ENCODE measurements at regions not wholly inside any gene's neighbourhood (a gene's known extent, or its start where the extent isn't known, plus 50 kb on each side); places are given as distances from the start of the nearest gene placed in this dataset.

DNA sequence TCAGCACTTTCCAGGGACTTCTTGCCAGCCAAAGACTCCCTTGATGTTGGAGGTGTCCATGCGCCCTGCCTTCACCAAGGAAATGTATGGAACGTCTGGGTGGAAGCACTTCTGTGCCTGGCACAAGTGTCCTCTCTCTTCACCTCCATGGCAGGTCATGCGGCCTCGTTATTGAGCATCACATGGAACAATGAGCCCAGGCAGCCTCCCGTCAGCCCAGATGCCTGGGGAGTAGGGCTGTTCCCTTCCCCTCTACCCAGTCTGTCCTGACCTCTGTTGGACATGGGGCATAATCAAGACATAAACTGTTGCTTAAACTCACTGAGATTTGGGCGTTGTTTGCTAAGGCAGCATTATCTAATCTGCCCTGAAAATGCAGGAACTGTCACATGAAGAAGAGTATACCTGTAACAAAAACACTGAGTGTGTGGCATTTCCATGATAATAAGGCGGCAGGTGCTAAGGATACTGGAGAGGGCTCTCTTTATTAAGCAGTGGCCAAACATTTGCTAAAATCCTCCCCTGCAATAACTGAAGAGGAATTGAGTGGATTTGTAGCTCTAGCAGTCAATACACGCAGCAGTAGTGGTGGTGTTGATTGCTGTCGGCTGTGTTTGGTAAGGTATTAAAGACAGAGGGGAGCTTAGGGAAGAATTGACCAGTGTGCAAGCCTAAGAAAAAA lies 338.2 kb upstream of the ATP10A start:
- H3K4me2 ChIP-seq (ENCODE audit: low read length), result no peak overlapping the region
- no peak for TF ChIP-seq EZH2phosphoT487 (IDR thresholded peaks at IDR 0.05; ENCODE audit: borderline replicate concordance, low read length)
- TF ChIP-seq, protein P1, sequence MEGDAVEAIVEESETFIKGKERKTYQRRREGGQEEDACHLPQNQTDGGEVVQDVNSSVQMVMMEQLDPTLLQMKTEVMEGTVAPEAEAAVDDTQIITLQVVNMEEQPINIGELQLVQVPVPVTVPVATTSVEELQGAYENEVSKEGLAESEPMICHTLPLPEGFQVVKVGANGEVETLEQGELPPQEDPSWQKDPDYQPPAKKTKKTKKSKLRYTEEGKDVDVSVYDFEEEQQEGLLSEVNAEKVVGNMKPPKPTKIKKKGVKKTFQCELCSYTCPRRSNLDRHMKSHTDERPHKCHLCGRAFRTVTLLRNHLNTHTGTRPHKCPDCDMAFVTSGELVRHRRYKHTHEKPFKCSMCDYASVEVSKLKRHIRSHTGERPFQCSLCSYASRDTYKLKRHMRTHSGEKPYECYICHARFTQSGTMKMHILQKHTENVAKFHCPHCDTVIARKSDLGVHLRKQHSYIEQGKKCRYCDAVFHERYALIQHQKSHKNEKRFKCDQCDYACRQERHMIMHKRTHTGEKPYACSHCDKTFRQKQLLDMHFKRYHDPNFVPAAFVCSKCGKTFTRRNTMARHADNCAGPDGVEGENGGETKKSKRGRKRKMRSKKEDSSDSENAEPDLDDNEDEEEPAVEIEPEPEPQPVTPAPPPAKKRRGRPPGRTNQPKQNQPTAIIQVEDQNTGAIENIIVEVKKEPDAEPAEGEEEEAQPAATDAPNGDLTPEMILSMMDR (IDR thresholded peaks at IDR 0.05; ENCODE audit: low read depth, low read length, poor library complexity, severe bottlenecking), result no peak
- no peaks in the 10 kb centered on the region for H3K36me3 ChIP-seq (ENCODE audit: control insufficient read depth, low read length)
- H3K4me3 ChIP-seq (ENCODE audit: low read length), result no peak overlapping the region
- no peaks in the 10 kb centered on the region for H4K20me1 ChIP-seq (ENCODE audit: control insufficient read depth, insufficient read depth, low read depth, low read length)
- H3K27ac ChIP-seq (ENCODE audit: low read depth, low read length), result no peak overlapping the region
- H3K9me3 ChIP-seq (ENCODE audit: control insufficient read depth, insufficient read depth, low read length), result peaks cover 48% of the 10 kb centered on the region; the same call in 1 of the 2 replicates
- H3K27me3 ChIP-seq (ENCODE audit: control insufficient read depth, low read length), result no peaks in the 10 kb centered on the region
- H3K9me2 ChIP-seq (replicated peaks; ENCODE audit: control insufficient read depth, low read length), result no peaks in the 10 kb centered on the region
- H3F3A ChIP-seq (ENCODE audit: control insufficient read depth, insufficient read depth), result no peaks in the 10 kb centered on the region
- H3K4me1 ChIP-seq (ENCODE audit: control insufficient read depth, low read length), result no peaks in the 10 kb centered on the region
- H3K79me2 ChIP-seq (ENCODE audit: control insufficient read depth, low read length), result no peaks in the 10 kb centered on the region

DNA sequence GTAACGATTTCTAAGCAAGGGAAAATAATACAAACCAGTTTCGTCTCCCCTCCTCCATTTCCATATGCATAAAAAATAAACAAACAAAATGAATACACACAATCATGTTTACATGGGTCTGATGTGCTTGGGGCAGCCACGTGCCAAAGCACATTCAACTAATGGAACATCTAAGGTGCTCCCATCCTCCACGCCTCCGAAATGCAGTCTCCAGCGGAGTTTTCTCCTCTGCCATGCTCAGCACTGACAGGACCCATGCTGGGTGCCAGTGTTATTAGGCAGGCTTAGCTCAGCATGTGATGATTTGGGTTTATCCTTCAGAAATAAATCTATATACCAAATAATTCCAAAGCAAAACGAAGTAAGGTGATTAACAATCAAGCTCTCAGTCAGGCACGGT lies 337.3 kb upstream of the ATP10A start:
- Histone ChIP-seq H3F3A (ENCODE audit: control insufficient read depth, insufficient read depth) (no peaks in the 10 kb centered on the region), H4K20me1 (ENCODE audit: control insufficient read depth, insufficient read depth, low read depth, low read length) (no peaks in the 10 kb centered on the region), H3K4me2 (ENCODE audit: low read length) (no peak overlapping the region), H3K4me3 (ENCODE audit: low read length) (no peak overlapping the region), H3K79me2 (ENCODE audit: control insufficient read depth, low read length) (no peaks in the 10 kb centered on the region), H3K9me3 (ENCODE audit: control insufficient read depth, insufficient read depth, low read length) (peaks cover 47% of the 10 kb centered on the region; the same call in 1 of the 2 replicates), H3K36me3 (ENCODE audit: control insufficient read depth, low read length) (no peaks in the 10 kb centered on the region), H3K9me2 (replicated peaks; ENCODE audit: control insufficient read depth, low read length) (no peaks in the 10 kb centered on the region), H3K4me1 (ENCODE audit: control insufficient read depth, low read length) (no peaks in the 10 kb centered on the region), H3K27ac (ENCODE audit: low read depth, low read length) (no peak overlapping the region), H3K27me3 (ENCODE audit: control insufficient read depth, low read length) (no peaks in the 10 kb centered on the region)
- TF ChIP-seq, protein P1 (IDR thresholded peaks at IDR 0.05; ENCODE audit: low read depth, low read length, poor library complexity, severe bottlenecking), result no peak
- TF ChIP-seq EZH2phosphoT487 (IDR thresholded peaks at IDR 0.05; ENCODE audit: borderline replicate concordance, low read length), result no peak

DNA sequence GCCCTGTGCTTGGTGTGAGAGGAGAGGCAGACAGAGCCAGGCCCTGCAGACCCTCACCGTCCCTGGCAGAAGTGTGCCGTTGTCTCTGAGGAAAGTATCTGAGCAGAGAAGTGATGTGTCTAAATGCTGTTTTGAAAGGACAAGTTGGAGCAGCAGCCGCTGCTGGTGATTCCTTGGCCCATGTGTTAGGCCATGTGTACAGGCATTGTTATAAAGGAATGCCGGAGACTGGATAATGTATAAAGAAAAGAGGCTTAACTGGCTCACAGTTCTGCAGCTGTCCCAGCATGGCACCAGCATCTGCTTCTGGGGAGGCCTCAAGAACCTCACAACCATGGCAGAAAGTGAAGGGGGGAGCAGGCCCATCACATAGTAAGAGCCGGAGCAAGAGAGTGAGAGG lies 334.6 kb upstream of the ATP10A start:
- Histone ChIP-seq H3F3A (ENCODE audit: control insufficient read depth, insufficient read depth) (no peaks in the 10 kb centered on the region), H3K4me2 (ENCODE audit: low read length) (no peak overlapping the region), H3K9me2 (replicated peaks; ENCODE audit: control insufficient read depth, low read length) (no peaks in the 10 kb centered on the region), H3K27me3 (ENCODE audit: control insufficient read depth, low read length) (no peaks in the 10 kb centered on the region), H3K4me3 (ENCODE audit: low read length) (no peak overlapping the region), H3K27ac (ENCODE audit: low read depth, low read length) (no peak overlapping the region), H3K79me2 (ENCODE audit: control insufficient read depth, low read length) (no peaks in the 10 kb centered on the region), H3K4me1 (ENCODE audit: control insufficient read depth, low read length) (no peaks in the 10 kb centered on the region), H3K36me3 (ENCODE audit: control insufficient read depth, low read length) (no peaks in the 10 kb centered on the region), H4K20me1 (ENCODE audit: control insufficient read depth, insufficient read depth, low read depth, low read length) (no peaks in the 10 kb centered on the region), H3K9me3 (ENCODE audit: control insufficient read depth, insufficient read depth, low read length) (peaks cover 40% of the 10 kb centered on the region; the same call in 1 of the 2 replicates)
- no peak for TF ChIP-seq EZH2phosphoT487 (IDR thresholded peaks at IDR 0.05; ENCODE audit: borderline replicate concordance, low read length)
- TF ChIP-seq, protein P1 (IDR thresholded peaks at IDR 0.05; ENCODE audit: low read depth, low read length, poor library complexity, severe bottlenecking), result no peak
